GM23338 (cell line): ENCODE measurements at regions not wholly inside any gene's neighbourhood (a gene's known extent, or its start where the extent isn't known, plus 50 kb on each side); places are given as distances from the start of the nearest gene placed in this dataset.

Source experiments
- EZH2 ChIP-seq: fragments of 200-600 bp; sonication (generic); IDR thresholded peaks from one replicate; pipeline ENCODE4 v1.8.0; 2017; ENCODE audit warnings: antibody characterized with exemption, mild to moderate bottlenecking, low read depth; ENCODE audit not compliant: unreplicated experiment
- TF ChIP-seq, protein P1 (sequence below), 2 experiments: fragments of 200-600 bp in 1 of 2; sonication (generic) in 1 of 2; conservative IDR thresholded peaks; 2 replicates each; pipeline versions ENCODE4 v1.5.1 to v1.6.1; 2016 to 2017; ENCODE audit warnings: antibody characterized with exemption in 2 of 2, low read depth in 2 of 2, mild to moderate bottlenecking in 2 of 2, moderate library complexity in 1 of 2

DNA sequence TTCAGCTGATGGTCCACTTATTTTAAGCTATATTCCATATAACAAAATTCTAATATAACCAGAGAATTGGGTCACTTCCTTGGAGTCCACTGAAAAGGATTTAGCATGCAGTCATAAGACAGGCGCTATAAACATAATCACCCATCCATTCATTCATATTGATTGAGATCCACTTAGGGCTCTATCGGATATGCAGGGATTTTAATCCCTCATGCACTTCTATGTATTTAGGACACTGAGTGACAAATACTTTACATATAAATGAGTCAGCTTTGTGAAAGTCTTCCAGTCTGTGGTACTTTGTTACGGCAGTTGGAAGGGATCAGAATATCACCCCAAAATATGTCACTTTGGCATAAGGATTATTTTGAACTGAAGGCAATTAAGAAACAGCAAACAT lies 127.3 kb upstream of the ZNF608 start:
- TF ChIP-seq EZH2, result no peak
- TF ChIP-seq, protein P1, sequence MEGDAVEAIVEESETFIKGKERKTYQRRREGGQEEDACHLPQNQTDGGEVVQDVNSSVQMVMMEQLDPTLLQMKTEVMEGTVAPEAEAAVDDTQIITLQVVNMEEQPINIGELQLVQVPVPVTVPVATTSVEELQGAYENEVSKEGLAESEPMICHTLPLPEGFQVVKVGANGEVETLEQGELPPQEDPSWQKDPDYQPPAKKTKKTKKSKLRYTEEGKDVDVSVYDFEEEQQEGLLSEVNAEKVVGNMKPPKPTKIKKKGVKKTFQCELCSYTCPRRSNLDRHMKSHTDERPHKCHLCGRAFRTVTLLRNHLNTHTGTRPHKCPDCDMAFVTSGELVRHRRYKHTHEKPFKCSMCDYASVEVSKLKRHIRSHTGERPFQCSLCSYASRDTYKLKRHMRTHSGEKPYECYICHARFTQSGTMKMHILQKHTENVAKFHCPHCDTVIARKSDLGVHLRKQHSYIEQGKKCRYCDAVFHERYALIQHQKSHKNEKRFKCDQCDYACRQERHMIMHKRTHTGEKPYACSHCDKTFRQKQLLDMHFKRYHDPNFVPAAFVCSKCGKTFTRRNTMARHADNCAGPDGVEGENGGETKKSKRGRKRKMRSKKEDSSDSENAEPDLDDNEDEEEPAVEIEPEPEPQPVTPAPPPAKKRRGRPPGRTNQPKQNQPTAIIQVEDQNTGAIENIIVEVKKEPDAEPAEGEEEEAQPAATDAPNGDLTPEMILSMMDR (conservative IDR thresholded peaks at IDR 0.05; ENCODE audit: low read depth in 2 of 2), result no peak
